ENCODE measurements at regions not wholly inside any gene's neighbourhood (a gene's known extent, or its start where the extent isn't known, plus 50 kb on each side); places are given as distances from the start of the nearest gene placed in this dataset.

- TF ChIP-seq, protein P1, sequence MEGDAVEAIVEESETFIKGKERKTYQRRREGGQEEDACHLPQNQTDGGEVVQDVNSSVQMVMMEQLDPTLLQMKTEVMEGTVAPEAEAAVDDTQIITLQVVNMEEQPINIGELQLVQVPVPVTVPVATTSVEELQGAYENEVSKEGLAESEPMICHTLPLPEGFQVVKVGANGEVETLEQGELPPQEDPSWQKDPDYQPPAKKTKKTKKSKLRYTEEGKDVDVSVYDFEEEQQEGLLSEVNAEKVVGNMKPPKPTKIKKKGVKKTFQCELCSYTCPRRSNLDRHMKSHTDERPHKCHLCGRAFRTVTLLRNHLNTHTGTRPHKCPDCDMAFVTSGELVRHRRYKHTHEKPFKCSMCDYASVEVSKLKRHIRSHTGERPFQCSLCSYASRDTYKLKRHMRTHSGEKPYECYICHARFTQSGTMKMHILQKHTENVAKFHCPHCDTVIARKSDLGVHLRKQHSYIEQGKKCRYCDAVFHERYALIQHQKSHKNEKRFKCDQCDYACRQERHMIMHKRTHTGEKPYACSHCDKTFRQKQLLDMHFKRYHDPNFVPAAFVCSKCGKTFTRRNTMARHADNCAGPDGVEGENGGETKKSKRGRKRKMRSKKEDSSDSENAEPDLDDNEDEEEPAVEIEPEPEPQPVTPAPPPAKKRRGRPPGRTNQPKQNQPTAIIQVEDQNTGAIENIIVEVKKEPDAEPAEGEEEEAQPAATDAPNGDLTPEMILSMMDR (IDR thresholded peaks at IDR 0.05), result no peak
- no peak for TF ChIP-seq POLR2AphosphoS5 (IDR thresholded peaks at IDR 0.05)
- TF ChIP-seq POLR2A (IDR thresholded peaks at IDR 0.05), result no peak
- no peak for TF ChIP-seq EP300 (IDR thresholded peaks at IDR 0.05)
These were observed 695.3 kb upstream of the ZNF804A start for GRCh38 chr2:183903026-183903425.

All from suprapubic skin (tissue), 4 donors.